Middle frontal gyrus (tissue), 1 donor: ENCODE measurements at regions not wholly inside any gene's neighbourhood (a gene's known extent, or its start where the extent isn't known, plus 50 kb on each side); places are given as distances from the start of the nearest gene placed in this dataset.
"Not testable (repeated sequence)": the region's sequence is repeated elsewhere in the genome, so short reads cannot be mapped to it uniquely, and the experiment has no call there.

Source experiments
- DNase-seq: peaks from one replicate; pipeline ENCODE4 v3.0.0-alpha.2; 2015; ENCODE audit warnings: low spot score; ENCODE audit errors: extremely low spot score

- no peak for DNase-seq
These were observed 161.5 kb upstream of the SKOR2 start for GRCh38 chr18:47412924-47413323.

GRCh38 chr18:47411159-47411558 lies 159.7 kb upstream of the SKOR2 start:
- DNase-seq = no peak

GRCh38 chr18:47410139-47410538 lies 158.7 kb upstream of the SKOR2 start:
- DNase-seq = no peak

GRCh38 chr18:47409519-47409918 lies 158.1 kb upstream of the SKOR2 start:
- no peak for DNase-seq

GRCh38 chr18:47407736-47408135 lies 156.3 kb upstream of the SKOR2 start:
- no peak for DNase-seq

GRCh38 chr18:47404845-47405244 lies 153.4 kb upstream of the SKOR2 start:
- no peak for DNase-seq

- no peak for DNase-seq
These were observed 152.5 kb upstream of the SKOR2 start for GRCh38 chr18:47403949-47404348.

- no peak for DNase-seq
These were observed 151.9 kb upstream of the SKOR2 start for GRCh38 chr18:47403317-47403716.

- no peak for DNase-seq
These were observed 148.0 kb upstream of the SKOR2 start for GRCh38 chr18:47399475-47399874.

GRCh38 chr18:47397671-47398319 lies 146.3 kb upstream of the SKOR2 start:
- no peak for DNase-seq

GRCh38 chr18:47391665-47392064 lies 140.2 kb upstream of the SKOR2 start:
- DNase-seq = no peak

- DNase-seq = no peak
These were observed 139.1 kb upstream of the SKOR2 start for GRCh38 chr18:47390410-47391024.

GRCh38 chr18:47389210-47389609 lies 137.8 kb upstream of the SKOR2 start:
- DNase-seq = no peak

GRCh38 chr18:47387864-47388263 lies 136.4 kb upstream of the SKOR2 start:
- no peak for DNase-seq

- no peak for DNase-seq
These were observed 132.3 kb upstream of the SKOR2 start for GRCh38 chr18:47383729-47384128.

- DNase-seq = no peak
These were observed 130.6 kb upstream of the SKOR2 start for GRCh38 chr18:47381975-47382570.

- no peak for DNase-seq
These were observed 128.7 kb upstream of the SKOR2 start for GRCh38 chr18:47380153-47380552.

- no peak for DNase-seq
These were observed 122.0 kb upstream of the SKOR2 start for GRCh38 chr18:47373465-47373864.

GRCh38 chr18:47370052-47370451 lies 118.6 kb upstream of the SKOR2 start:
- no peak for DNase-seq

- not testable (repeated sequence) for DNase-seq
These were observed 102.6 kb upstream of the SKOR2 start for GRCh38 chr18:47354061-47354460.

- no peak for DNase-seq
These were observed 94.6 kb upstream of the SKOR2 start for GRCh38 chr18:47346016-47346415.

GRCh38 chr18:47345291-47345690 lies 93.8 kb upstream of the SKOR2 start:
- DNase-seq = no peak

GRCh38 chr18:47343291-47343690 lies 91.8 kb upstream of the SKOR2 start:
- DNase-seq = no peak
